ENCODE measurements at regions not wholly inside any gene's neighbourhood (a gene's known extent, or its start where the extent isn't known, plus 50 kb on each side); places are given as distances from the start of the nearest gene placed in this dataset.

DNA sequence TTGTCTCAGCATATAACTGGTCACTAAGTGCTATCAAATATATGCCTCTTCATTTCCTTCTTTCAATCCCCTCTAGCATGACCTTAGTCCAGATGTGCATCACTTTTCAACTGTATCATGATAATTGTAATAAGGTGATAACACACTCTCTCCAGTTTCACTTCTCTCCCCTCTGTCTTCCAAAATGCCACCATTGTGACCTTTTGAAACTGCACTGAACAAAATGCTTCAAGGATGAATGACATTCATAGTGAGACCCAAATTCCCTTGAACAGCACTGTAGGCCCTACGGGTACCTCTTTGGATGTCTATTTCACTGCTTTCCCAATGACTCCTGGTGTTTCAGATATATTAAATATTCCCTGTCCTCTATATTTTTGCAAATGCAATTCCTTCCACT, 224.8 kb downstream of the DNAJB9 start:
- Histone ChIP-seq H3K4me1 (ENCODE audit: insufficient read depth, low read length) (no peaks in the 10 kb centered on the region), H3K27ac (ENCODE audit: low read depth, low read length) (no peak overlapping the region), H3K9me3 (ENCODE audit: control insufficient read depth in 1 of 2, low read length in 2 of 2) (no peaks in the 10 kb centered on the region), H3K27me3 (ENCODE audit: insufficient read depth, low read length) (no peaks in the 10 kb centered on the region), H3K36me3 (ENCODE audit: insufficient read depth, low read length) (no peaks in the 10 kb centered on the region), H3K4me3 (ENCODE audit: low read length in 2 of 2) (no peak overlapping the region)
- Mint-ChIP-seq H3K27me3 (peaks cover 0 to 1% of the 10 kb centered on the region in 2 donors), H3K4me3 (no peak overlapping the region), H3K4me1 (no peaks in the 10 kb centered on the region), H3K36me3 (no peaks in the 10 kb centered on the region), H3K9me3 (peaks cover 0 to 15% (median 8%) of the 10 kb centered on the region in 8 donors), H3K27ac (no peak overlapping the region)
- POLR2A ChIA-PET (ENCODE audit: partially characterized antibody) = no interaction called here
- intact Hi-C loops (cut with micrococcal nuclease) = no loop called here
- CTCF ChIA-PET (ENCODE audit: partially characterized antibody) = no interaction called here
- DNase-seq = no peak

DNA sequence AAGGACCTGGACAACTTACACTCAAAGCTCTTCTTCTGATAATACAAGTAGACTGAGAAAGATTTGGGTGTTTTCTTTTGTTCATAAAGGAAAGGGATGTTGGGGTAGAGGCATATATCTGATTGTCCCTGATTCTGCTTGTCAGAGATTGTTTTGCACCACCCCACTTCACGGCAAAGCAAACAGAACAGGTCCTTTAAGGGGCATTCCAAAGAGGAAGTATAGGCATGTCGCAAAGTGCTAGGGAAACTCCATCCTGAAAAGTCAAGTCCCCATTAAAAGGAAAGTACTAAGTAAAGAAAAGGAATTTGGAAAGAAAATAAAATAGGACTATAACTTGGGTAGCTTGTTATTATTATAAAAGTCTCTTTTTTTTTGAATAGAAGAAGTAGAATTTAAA, 233.0 kb downstream of the DNAJB9 start:
- H3K27me3 Mint-ChIP-seq = peaks cover 0 to 2% of the 10 kb centered on the region in 2 donors
- H3K36me3 Mint-ChIP-seq = no peaks in the 10 kb centered on the region
- Histone ChIP-seq H3K27ac (ENCODE audit: low read depth, low read length) (no peak overlapping the region), H3K27me3 (ENCODE audit: insufficient read depth, low read length) (no peaks in the 10 kb centered on the region), H3K4me3 (ENCODE audit: low read length in 2 of 2) (no peak overlapping the region), H3K4me1 (ENCODE audit: insufficient read depth, low read length) (no peaks in the 10 kb centered on the region), H3K9me3 (ENCODE audit: control insufficient read depth in 1 of 2, low read length in 2 of 2) (no peaks in the 10 kb centered on the region), H3K36me3 (ENCODE audit: insufficient read depth, low read length) (no peaks in the 10 kb centered on the region)
- CTCF ChIA-PET (ENCODE audit: partially characterized antibody) = no interaction called here
- H3K9me3 Mint-ChIP-seq = peaks cover 0 to 9% (median 3%) of the 10 kb centered on the region in 8 donors
- no peak overlapping the region for H3K4me3 Mint-ChIP-seq
- no peak overlapping the region for H3K27ac Mint-ChIP-seq
- no peak for DNase-seq
- intact Hi-C loops (cut with micrococcal nuclease) = no loop called here
- no peaks in the 10 kb centered on the region for H3K4me1 Mint-ChIP-seq
- POLR2A ChIA-PET (ENCODE audit: partially characterized antibody) = no interaction called here

DNA sequence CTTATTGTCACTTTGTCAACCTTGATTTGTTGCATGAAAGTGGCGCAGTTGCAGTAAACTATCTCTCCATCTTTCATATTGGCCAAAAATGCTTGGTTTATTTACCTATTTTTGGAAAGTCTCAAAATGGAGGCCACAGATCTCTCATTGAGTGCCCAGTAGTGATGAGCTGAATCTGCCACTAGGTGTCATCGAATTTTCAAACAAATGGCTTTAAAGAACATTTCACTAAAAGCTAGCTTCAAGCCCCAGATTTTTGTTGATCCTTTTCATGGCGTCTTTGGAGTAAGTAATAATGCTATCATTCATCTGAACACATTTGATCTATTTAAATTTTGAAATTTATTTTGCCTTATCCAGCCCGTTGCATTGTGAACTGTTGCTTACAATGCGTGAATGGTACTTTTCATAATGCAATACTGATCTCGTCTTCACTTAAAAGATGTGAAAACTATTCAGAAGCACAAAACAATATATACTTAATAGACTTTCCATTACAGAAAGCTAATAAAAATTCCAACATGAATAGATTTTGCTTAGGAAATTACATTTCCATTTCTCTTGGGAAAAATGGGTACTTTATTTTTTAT, 236.2 kb downstream of the DNAJB9 start:
- H3K4me1 ChIP-seq (ENCODE audit: insufficient read depth, low read length) = no peaks in the 10 kb centered on the region
- no peak for DNase-seq
- H3K4me3 ChIP-seq (ENCODE audit: low read length in 2 of 2) = no peak overlapping the region
- ChIA-PET CTCF (ENCODE audit: partially characterized antibody) (no interaction called here), POLR2A (ENCODE audit: partially characterized antibody) (no interaction called here)
- H3K27ac ChIP-seq (ENCODE audit: low read depth, low read length) = no peak overlapping the region
- no peaks in the 10 kb centered on the region for H3K4me1 Mint-ChIP-seq
- no peak overlapping the region for H3K27ac Mint-ChIP-seq
- intact Hi-C loops (cut with micrococcal nuclease) = no loop called here
- peaks cover 0 to 2% of the 10 kb centered on the region in 2 donors for H3K27me3 Mint-ChIP-seq
- no peak overlapping the region for H3K4me3 Mint-ChIP-seq
- peaks cover 0 to 5% (median 2%) of the 10 kb centered on the region in 8 donors for H3K9me3 Mint-ChIP-seq
- no peaks in the 10 kb centered on the region for H3K36me3 ChIP-seq (ENCODE audit: insufficient read depth, low read length)
- H3K9me3 ChIP-seq (ENCODE audit: control insufficient read depth in 1 of 2, low read length in 2 of 2) = no peaks in the 10 kb centered on the region
- no peaks in the 10 kb centered on the region for H3K36me3 Mint-ChIP-seq
- H3K27me3 ChIP-seq (ENCODE audit: insufficient read depth, low read length) = no peaks in the 10 kb centered on the region

DNA sequence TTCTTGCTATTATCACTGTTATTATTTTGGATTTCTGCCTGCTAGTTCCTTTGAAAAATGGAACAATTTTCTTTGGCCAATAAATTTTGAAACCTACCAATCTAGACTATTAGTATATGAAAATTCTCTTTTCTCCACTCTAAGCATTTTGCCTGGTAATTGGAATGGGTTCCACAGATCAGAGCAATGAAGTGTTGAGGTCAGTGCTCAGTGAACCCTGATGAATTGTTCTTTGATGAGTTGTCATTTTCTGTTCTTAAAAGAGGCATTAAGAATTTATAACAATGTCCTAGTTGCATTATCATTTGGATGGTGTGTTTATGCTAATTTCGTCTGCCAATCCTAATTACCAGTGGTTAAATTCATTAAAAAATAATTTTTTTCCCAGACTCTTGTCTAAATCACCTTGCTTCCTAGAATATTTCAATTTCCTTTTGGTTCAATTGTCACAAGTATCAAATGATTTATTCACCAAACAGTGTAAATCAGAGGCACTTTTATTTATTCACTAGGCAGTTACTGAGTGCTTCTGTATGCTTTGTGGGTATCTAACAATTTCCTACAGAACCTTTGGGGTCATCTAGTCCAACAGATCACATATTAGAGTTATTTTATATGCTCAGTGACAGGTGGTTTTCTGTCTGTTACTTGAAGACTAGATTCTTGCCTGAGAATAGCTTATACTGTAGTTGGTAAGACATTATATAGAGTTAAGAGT, 239.0 kb downstream of the DNAJB9 start:
- no peak overlapping the region for H3K27ac Mint-ChIP-seq
- H3K4me1 Mint-ChIP-seq = no peaks in the 10 kb centered on the region
- peaks cover 0 to 6% (median 0%) of the 10 kb centered on the region in 8 donors for H3K9me3 Mint-ChIP-seq
- POLR2A ChIA-PET (ENCODE audit: partially characterized antibody) = no interaction called here
- no peaks in the 10 kb centered on the region for H3K4me1 ChIP-seq (ENCODE audit: insufficient read depth, low read length)
- H3K4me3 Mint-ChIP-seq = no peak overlapping the region
- no peak overlapping the region for H3K4me3 ChIP-seq (ENCODE audit: low read length in 2 of 2)
- H3K27ac ChIP-seq (ENCODE audit: low read depth, low read length) = no peak overlapping the region
- peaks cover 0 to 2% of the 10 kb centered on the region in 2 donors for H3K27me3 Mint-ChIP-seq
- H3K9me3 ChIP-seq (ENCODE audit: control insufficient read depth in 1 of 2, low read length in 2 of 2) = no peaks in the 10 kb centered on the region
- H3K36me3 Mint-ChIP-seq = no peaks in the 10 kb centered on the region
- intact Hi-C loops (cut with micrococcal nuclease) = no loop called here
- no peaks in the 10 kb centered on the region for H3K27me3 ChIP-seq (ENCODE audit: insufficient read depth, low read length)
- DNase-seq = no peak
- H3K36me3 ChIP-seq (ENCODE audit: insufficient read depth, low read length) = no peaks in the 10 kb centered on the region
- CTCF ChIA-PET (ENCODE audit: partially characterized antibody) = no interaction called here

DNA sequence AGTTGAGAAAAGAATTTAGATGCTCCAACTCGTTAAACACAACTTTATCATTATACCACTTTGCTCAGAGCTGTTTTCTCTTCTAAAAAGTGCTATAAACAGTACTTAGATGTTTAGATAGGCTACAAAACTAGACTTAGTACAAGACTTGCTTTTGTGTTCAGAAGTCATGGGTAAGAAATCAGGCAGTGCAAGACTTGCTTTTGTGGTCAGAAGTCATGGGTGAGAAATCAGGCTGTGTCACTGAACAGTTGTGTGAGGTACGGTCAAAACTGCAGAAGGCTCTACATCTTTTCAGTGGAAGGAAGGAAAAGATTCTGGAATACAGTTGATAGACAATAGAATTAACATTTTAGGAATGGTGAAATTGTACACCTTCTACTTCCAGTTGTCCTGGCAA, 239.7 kb downstream of the DNAJB9 start:
- peaks cover 0 to 6% (median under 1%) of the 10 kb centered on the region in 8 donors for H3K9me3 Mint-ChIP-seq
- H3K27me3 Mint-ChIP-seq = peaks cover 0 to under 1% of the 10 kb centered on the region in 2 donors
- H3K4me3 Mint-ChIP-seq = no peak overlapping the region
- no peaks in the 10 kb centered on the region for H3K9me3 ChIP-seq (ENCODE audit: control insufficient read depth in 1 of 2, low read length in 2 of 2)
- H3K4me3 ChIP-seq (ENCODE audit: low read length in 2 of 2) = no peak overlapping the region
- no peak for DNase-seq
- intact Hi-C loops (cut with micrococcal nuclease) = no loop called here
- H3K4me1 Mint-ChIP-seq = no peaks in the 10 kb centered on the region
- H3K4me1 ChIP-seq (ENCODE audit: insufficient read depth, low read length) = no peaks in the 10 kb centered on the region
- POLR2A ChIA-PET (ENCODE audit: partially characterized antibody) = no interaction called here
- H3K36me3 ChIP-seq (ENCODE audit: insufficient read depth, low read length) = no peaks in the 10 kb centered on the region
- H3K27me3 ChIP-seq (ENCODE audit: insufficient read depth, low read length) = no peaks in the 10 kb centered on the region
- H3K36me3 Mint-ChIP-seq = no peaks in the 10 kb centered on the region
- H3K27ac ChIP-seq (ENCODE audit: low read depth, low read length) = no peak overlapping the region
- CTCF ChIA-PET (ENCODE audit: partially characterized antibody) = no interaction called here
- H3K27ac Mint-ChIP-seq = no peak overlapping the region

DNA sequence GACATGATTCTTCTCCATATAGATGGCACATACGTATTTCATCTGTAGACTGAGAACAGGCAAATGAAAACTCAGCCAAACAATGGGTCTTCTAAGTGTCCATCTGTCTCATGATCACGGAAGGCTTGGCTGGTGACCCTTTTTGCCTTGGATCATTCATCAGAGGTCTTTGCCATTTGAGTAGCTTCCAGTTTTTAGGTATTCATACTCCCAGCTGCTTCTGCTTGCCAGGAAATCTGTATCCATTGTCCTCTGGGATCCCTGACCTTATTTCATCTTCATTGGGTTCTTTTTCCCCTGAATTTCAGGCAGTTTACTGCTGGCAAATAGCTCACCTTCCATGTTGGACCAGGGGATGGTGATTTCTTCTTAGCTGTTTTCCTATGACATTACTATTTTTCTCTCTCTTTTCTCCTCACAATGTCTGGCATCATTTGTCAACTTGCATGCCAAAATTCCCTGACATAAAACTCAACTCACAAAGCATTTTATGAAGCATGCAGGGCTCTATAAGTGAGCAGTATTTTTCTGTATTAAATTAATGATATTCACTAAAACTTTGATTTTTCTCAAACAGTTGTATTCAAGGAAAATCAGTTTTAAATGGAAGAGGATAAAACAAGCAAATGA, 241.2 kb downstream of the DNAJB9 start:
- Mint-ChIP-seq H3K27me3 (no peaks in the 10 kb centered on the region), H3K36me3 (no peaks in the 10 kb centered on the region), H3K4me3 (no peak overlapping the region), H3K27ac (no peak overlapping the region), H3K4me1 (no peaks in the 10 kb centered on the region), H3K9me3 (peaks cover 0 to 8% (median 2%) of the 10 kb centered on the region in 8 donors)
- ChIA-PET POLR2A (ENCODE audit: partially characterized antibody) (no interaction called here), CTCF (ENCODE audit: partially characterized antibody) (no interaction called here)
- Histone ChIP-seq H3K4me3 (ENCODE audit: low read length in 2 of 2) (no peak overlapping the region), H3K4me1 (ENCODE audit: insufficient read depth, low read length) (no peaks in the 10 kb centered on the region), H3K36me3 (ENCODE audit: insufficient read depth, low read length) (no peaks in the 10 kb centered on the region), H3K9me3 (ENCODE audit: control insufficient read depth in 1 of 2, low read length in 2 of 2) (no peaks in the 10 kb centered on the region), H3K27me3 (ENCODE audit: insufficient read depth, low read length) (no peaks in the 10 kb centered on the region), H3K27ac (ENCODE audit: low read depth, low read length) (no peak overlapping the region)
- DNase-seq = no peak
- intact Hi-C loops (cut with micrococcal nuclease) = no loop called here

DNA sequence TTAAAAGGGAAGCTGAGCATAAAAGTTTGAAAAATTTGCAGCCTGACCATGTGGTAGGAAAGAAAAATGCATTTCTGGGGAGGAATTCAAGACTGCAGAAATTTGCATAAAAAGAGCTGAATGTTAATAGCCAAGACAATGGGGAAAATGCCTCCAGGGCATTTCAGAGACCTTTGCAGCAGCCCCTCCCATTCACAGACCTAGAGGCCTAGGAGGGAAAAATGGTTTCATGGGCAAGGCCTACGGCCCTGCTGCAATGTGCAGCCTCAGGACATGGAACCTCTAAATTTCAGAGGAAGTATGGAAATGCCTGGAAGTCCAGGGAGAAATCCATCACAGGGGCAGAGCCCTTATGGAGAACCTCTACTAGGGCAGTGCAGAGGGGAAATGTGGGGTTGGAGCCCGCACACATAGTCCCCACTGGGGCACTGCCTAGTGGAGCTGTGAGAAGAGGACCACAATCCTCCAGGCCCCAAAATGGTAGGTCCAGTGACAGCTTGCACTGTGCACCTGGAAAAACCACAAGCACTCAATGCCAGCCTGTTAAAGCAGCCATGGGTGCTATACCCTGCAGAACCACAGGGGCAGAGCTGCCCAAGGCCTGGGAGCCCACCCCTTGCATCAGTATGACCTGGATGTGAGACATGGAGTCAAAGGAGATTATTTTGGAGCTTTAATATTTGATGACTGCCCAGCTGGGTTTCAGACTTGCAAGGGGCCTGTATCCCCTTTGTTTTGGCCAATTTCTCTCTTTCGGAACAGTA, 243.8 kb downstream of the DNAJB9 start:
- CTCF ChIA-PET (ENCODE audit: partially characterized antibody) = no interaction called here

More for the DNA sequence above, 243.8 kb downstream of the DNAJB9 start:
- H3K4me1 Mint-ChIP-seq = no peaks in the 10 kb centered on the region
- no peak overlapping the region for H3K27ac Mint-ChIP-seq
- intact Hi-C loops (cut with micrococcal nuclease) = no loop called here
- H3K27ac ChIP-seq (ENCODE audit: low read depth, low read length) = no peak overlapping the region
- H3K4me1 ChIP-seq (ENCODE audit: insufficient read depth, low read length) = no peaks in the 10 kb centered on the region
- H3K4me3 ChIP-seq (ENCODE audit: low read length in 2 of 2) = no peak overlapping the region
- no peaks in the 10 kb centered on the region for H3K27me3 ChIP-seq (ENCODE audit: insufficient read depth, low read length)
- no peaks in the 10 kb centered on the region for H3K36me3 ChIP-seq (ENCODE audit: insufficient read depth, low read length)
- POLR2A ChIA-PET (ENCODE audit: partially characterized antibody) = no interaction called here
- peaks cover 0 to 10% (median under 1%) of the 10 kb centered on the region in 8 donors for H3K9me3 Mint-ChIP-seq
- no peaks in the 10 kb centered on the region for H3K9me3 ChIP-seq (ENCODE audit: control insufficient read depth in 1 of 2, low read length in 2 of 2)
- H3K4me3 Mint-ChIP-seq = no peak overlapping the region
- H3K36me3 Mint-ChIP-seq = no peaks in the 10 kb centered on the region
- H3K27me3 Mint-ChIP-seq = no peaks in the 10 kb centered on the region
- DNase-seq = no peak
